Posterior vena cava (tissue), 2 donors: ENCODE measurements at regions not wholly inside any gene's neighbourhood (a gene's known extent, or its start where the extent isn't known, plus 50 kb on each side); places are given as distances from the start of the nearest gene placed in this dataset.

Experiments
- DNase-seq: peaks from one replicate; pipeline ENCODE4 v3.0.0-alpha.2; 2020; ENCODE audit warnings: low spot score
- intact Hi-C, 2 donors: fragments of 100-400 bp; cut with DNase I; formaldehyde crosslinking; loops; one replicate each; pipeline versions ENCODE4 v1.14.1 to v1.14.2; 2022 to 2023
- donor health status: DM: yes; HTN: yes; CAD: no.
- donor health status: DM: yes; HTN: yes; CAD: no.

GRCh38 chr3:72597043-72597442, 251.2 kb downstream of the SHQ1 start:
- intact Hi-C loops = no loop called here
- no peak for DNase-seq

DNA sequence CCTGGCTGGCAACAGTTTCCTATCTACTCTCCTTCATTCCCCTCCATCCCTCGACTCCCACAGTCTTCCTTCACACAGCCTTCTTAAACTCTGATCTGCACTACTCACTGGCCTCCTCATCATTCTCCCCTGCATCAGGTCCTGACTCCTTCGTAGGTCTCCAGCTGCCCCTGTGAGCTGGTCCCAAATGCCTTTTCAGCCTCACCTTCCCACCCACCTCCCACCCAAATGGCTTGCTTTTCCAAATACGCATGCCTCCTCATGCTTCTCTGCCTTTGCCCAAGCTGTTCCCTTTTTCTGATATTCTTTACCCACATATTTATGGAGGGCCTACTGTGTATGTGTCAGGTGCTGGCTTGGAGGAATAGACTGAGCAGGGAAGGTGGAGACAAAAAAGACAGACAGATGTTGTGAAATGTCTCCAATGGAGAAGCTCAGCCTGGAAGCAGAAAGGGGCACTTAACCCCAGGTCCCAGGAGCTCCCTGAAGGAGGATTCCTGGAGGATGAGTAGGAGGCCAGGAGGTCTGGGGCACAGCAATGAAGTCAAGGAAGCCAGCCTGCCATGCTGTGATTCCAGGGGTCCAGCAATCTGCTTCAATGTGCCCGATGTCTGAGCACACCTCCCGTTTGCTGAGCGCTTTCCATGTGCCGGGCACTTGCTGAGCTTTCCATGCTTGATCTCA, 252.2 kb downstream of the SHQ1 start:
- no peak for DNase-seq
- intact Hi-C loops = no loop called here

DNA sequence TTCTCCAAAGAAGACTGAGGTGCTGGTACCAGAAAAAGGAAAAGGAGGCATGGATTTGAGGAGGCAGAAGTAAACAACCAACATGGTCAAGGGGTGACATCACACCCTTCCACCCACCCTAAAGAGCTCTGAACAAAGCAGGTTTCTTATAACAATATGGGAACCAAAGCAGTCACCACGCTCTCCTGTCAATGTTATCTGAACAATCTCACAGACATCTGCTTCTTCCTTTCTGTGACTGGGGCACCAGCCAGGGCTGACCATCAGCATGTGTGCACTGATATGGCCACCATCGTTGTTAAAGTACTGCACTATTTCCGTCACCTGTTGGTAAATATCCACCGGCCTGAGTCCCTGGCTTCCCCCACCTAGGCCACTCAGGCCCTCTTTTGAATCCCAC, 252.9 kb downstream of the SHQ1 start:
- no peak for DNase-seq
- intact Hi-C loops = no loop called here

DNA sequence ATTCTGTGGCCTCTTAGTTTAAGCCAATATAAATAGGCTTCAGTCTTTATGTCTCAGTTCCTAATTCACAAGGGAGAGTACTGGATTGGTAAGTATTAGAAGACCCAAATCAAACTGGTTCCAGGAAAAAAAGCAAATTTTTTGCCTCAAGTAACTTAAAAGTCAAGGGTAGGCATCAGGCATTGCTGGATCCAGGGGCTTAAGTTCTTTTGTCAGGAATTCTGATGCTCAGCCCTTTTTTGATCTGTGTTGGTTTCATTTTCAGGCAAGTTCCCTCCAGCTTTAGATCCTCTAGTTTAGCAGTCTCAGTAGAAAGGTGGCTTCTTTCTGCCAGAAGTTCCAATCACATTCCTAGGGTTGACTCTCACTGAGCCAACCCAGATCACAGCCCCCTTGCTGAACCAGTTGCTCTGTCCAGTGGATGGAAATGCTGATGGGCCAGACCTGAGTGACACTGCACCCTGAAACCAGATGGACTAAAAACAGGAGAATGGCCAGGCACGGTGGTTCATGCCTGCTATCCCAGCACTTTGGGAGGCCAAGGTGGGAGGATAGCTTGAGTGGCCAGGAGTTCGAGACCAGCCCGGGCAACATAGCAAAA, 253.5 kb downstream of the SHQ1 start:
- no peak for DNase-seq
- intact Hi-C loops = loop anchor here in 1 of 2 donors (5.0 kb wide), 1 partner anchor 1152 kb away; no protein-coding TSS in a partner anchor

GRCh38 chr3:72593881-72594397, 254.3 kb downstream of the SHQ1 start:
- intact Hi-C loops = loop anchor here in 1 of 2 donors (5.0 kb wide), 1 partner anchor 1152 kb away; no protein-coding TSS in a partner anchor
- no peak for DNase-seq

DNA sequence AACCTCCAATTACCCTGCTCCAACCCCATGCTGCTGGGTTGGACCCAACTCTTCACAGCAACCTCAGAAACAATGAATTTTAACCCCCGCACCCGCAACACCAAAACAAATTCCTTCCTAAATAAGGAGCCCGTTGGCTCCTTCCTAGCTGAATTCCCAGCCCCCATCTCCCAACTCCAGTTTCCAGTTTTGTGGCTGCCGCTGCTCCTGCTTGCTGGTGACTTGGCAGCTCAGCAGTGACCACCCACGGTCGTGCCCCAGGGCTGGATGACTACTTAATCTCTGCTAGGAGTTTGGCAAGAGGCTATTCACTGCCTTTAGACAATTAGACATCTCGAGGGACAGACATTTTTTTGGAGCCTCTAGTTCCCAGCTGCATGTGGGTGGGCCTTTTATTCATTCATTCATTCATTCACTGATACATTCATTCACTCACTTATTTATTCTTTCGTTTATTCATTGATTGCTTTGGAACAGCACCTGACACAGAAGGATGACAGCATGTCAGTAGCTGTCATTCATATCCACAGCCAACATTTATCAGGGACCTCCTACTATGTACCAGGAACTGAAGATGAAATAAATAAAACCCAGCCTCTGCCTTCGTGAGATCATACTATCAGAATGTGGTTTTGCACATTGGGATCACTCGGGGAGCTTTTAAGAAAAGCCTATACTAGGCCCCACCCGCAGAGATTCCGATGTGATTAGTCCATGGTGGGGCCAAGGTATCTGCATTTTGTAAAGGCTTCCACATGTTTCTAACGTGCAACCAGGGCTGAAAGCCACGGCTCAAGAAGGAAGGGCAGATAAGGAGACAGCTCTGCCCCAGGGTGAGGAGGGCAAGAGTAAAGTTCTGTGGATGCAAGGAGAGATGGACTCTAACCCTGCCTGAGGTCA, 256.5 kb downstream of the SHQ1 start:
- intact Hi-C loops = loop anchor here in 1 of 2 donors (5.0 kb wide), 1 partner anchor 1149 kb away; no protein-coding TSS in a partner anchor
- DNase-seq = peak; percentile 85

DNA sequence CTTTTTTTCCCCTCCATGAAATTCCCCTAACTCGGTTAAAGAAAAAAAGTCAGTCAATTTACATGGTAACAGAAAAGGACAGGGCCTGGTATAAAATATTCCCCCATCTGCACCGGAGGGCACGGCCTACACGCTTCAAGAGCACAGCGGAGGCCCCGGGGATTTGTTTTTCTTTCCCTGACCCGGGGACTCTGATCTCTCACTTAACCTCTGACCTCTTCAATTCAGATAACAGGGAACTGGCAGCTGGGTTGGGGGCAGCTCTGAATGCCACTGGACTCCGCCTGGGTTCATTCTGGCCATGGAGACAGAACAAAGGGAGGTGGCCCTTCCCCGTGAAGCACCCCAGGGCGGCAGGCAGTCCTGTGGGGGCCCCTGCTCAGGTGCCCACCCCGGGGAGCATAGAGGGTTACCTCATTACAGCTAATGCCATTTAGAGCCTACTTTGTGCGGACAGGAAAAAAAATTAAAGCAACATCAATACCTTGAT, 257.5 kb downstream of the SHQ1 start:
- intact Hi-C loops = loop anchor here in 1 of 2 donors (5.0 kb wide), 1 partner anchor 1148 kb away; no protein-coding TSS in a partner anchor
- DNase-seq = no peak

- no peak for DNase-seq
- intact Hi-C loops = no loop called here
These were observed 261.0 kb downstream of the SHQ1 start for GRCh38 chr3:72587282-72587681.

- intact Hi-C loops = no loop called here
- DNase-seq = no peak
These were observed 261.6 kb downstream of the SHQ1 start for GRCh38 chr3:72586694-72587093.

DNA sequence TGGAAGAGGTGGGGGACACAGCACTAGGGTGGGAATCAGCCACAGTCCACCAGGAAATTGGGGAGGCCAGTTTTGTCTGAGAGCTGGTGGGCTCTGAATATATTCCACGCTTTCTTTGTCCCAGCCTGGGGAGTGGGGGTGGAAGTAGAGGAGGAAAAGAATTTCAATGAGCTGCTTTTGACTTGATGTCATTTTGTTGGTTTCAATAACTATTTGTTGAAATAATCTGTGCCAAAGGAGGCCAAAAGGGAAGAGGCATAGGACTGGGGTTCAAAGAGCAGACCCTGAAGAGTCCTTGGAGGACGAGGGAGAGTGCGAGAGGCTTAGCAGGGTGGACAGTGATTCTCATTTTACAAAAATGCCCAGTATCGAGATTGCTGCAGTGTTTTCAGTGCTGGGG, 262.3 kb downstream of the SHQ1 start:
- no peak for DNase-seq
- intact Hi-C loops = no loop called here

- intact Hi-C loops = no loop called here
- no peak for DNase-seq
These were observed 264.0 kb downstream of the SHQ1 start for GRCh38 chr3:72584262-72584661.

DNA sequence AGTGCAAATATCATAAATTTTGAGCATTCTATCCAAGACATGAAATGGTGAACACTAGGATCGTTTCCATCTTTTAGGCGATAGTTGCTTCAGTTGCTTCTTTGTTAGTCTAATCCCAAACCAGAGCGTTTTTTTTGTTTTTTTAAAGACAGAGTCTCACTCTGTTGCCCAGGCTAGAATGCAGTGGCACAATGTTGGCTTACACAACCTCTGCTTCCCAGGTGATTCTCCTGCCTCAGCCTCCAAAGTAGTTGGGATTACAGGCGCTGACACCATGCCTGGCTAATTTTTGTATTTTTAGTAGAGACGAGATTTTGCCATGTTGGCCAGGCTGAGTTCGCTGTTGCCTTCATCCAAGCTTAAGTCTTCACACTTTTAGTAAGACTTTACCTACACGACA, 265.3 kb downstream of the SHQ1 start:
- intact Hi-C loops = no loop called here
- no peak for DNase-seq

DNA sequence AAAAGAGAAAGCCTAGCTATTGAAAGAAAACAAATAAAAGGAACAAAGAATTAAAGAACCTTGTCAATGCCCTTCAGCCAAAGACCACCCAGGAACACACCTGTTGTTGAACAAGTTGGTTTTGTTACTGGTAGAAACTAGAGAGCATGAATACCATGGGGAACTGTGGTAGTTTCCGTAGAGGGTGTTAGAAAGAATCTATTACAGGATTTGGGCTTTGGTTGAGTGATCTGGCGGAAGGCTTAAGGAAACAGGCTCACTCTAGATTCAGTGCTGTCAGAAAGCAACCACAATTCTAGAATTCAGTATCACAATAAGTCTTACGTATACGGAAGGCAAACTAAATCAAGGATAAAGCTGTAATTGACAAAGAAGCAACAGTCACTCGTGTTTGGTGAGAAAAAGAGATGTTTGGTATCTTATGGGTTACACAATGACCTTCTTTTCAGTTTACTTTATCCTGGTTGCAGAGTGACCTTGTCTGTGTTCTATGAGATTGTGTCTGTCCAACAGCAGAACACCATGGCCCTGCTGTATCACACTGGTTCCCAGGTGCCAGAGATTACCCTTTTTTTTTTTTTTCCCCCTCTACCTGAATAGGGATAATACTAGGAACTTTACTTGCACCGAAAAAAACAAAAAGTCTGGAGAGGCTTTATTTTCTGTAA, 265.9 kb downstream of the SHQ1 start:
- intact Hi-C loops = no loop called here
- DNase-seq = no peak

DNA sequence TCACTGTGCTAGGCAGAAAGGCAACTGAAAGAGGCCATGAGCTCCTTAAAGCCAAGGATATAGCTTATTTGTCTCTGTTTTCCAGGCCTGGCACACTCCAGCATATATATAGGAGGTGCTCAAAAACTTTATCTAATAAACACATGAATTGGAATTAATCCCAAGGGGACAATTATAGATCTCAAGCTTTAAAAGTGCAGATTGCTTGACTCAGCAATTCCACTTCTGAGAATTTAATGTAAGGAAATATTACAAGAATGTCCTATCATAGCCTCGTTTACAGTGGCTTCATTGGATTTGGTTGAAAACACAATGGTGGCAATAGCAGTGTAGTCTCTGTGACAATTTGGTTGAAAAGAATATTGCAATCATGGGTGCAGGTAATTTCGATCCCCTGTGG, 267.3 kb downstream of the SHQ1 start:
- no peak for DNase-seq
- intact Hi-C loops = no loop called here

DNA sequence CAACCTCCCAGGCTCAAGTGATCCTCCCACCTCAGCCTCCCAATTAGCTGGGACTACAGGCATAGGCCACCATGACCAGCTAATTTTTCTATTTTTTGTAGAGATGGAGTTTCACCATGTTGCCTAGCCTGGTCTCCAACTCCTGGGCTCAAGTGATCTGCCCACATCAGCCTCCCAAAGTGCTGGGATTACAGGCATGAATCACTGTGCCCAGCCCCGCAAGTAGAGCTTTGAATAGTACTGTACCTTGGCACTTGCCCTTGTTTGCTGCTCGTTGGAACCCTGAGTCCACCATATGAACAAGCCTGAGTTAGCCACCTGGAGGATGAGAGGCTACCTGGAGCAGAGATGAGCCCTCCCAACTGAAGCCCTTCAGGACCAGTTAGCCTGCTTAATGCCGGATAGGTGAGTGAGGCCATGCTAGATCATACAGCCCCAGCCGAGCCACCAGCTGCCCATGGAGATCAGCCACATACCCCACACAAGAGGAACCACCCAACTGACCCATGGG, 267.9 kb downstream of the SHQ1 start:
- DNase-seq = no peak
- intact Hi-C loops = no loop called here

- DNase-seq = no peak
- intact Hi-C loops = no loop called here
These were observed 268.5 kb downstream of the SHQ1 start for GRCh38 chr3:72579581-72580245.

- DNase-seq = no peak
- intact Hi-C loops = no loop called here
These were observed 269.1 kb downstream of the SHQ1 start for GRCh38 chr3:72579191-72579580.

- DNase-seq = no peak
- intact Hi-C loops = no loop called here
These were observed 271.1 kb downstream of the SHQ1 start for GRCh38 chr3:72577190-72577589.

DNA sequence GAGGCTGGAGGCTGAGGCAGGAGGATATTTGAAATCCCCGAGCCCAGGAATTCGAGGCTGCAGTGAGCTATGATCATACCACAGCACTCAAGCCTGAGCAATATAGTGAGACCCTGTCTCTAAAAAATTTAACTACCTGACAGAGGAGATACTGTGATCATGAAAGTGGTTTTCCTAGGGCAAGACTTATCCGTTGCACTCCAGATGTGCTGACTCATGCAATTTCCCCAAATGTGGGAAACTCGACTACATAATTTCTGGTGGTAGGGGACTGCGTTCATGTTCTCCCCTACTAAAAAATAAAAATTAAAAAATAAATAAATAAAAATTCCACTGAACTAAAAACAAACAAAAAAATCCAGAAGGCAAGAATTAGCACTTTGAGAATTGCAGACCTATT, 271.7 kb downstream of the SHQ1 start:
- intact Hi-C loops = no loop called here

More for the DNA sequence above, 271.7 kb downstream of the SHQ1 start:
- DNase-seq = no peak
